Mesothelial cell of epicardium (in vitro differentiated cells): ENCODE measurements at regions not wholly inside any gene's neighbourhood (a gene's known extent, or its start where the extent isn't known, plus 50 kb on each side); places are given as distances from the start of the nearest gene placed in this dataset.

Experiments
- DNase-seq, 2 experiments: peaks; one replicate each; pipeline ENCODE4 v3.0.0; 2021; ENCODE audit warnings: low spot score in 2 of 2; ENCODE audit not compliant: unreplicated experiment in 2 of 2
- H3K27ac Mint-ChIP-seq: 2 replicates; pipeline ENCODE4 v1.8.0; 2021; ENCODE audit warnings: mixed read lengths
- H3K27me3 Mint-ChIP-seq: 2 replicates; pipeline ENCODE4 v1.8.0; 2021; ENCODE audit warnings: low read depth, mixed read lengths
- H3K36me3 Mint-ChIP-seq: 2 replicates; pipeline ENCODE4 v1.8.0; 2021; ENCODE audit warnings: mixed read lengths
- H3K4me1 Mint-ChIP-seq: 2 replicates; pipeline ENCODE4 v1.8.0; 2021; ENCODE audit warnings: mixed read lengths
- H3K4me3 Mint-ChIP-seq: 2 replicates; pipeline ENCODE4 v1.8.0; 2021; ENCODE audit warnings: mild to moderate bottlenecking, moderate library complexity, mixed read lengths
- H3K9me3 Mint-ChIP-seq: 2 replicates; pipeline ENCODE4 v1.8.0; 2021; ENCODE audit warnings: mixed read lengths
- TF ChIP-seq, protein P1 (sequence below): fragments of 200-600 bp; sonication (generic); IDR thresholded peaks from one replicate; pipeline ENCODE4 v1.5.0; 2021; ENCODE audit warnings: antibody characterized with exemption; ENCODE audit not compliant: unreplicated experiment

DNA sequence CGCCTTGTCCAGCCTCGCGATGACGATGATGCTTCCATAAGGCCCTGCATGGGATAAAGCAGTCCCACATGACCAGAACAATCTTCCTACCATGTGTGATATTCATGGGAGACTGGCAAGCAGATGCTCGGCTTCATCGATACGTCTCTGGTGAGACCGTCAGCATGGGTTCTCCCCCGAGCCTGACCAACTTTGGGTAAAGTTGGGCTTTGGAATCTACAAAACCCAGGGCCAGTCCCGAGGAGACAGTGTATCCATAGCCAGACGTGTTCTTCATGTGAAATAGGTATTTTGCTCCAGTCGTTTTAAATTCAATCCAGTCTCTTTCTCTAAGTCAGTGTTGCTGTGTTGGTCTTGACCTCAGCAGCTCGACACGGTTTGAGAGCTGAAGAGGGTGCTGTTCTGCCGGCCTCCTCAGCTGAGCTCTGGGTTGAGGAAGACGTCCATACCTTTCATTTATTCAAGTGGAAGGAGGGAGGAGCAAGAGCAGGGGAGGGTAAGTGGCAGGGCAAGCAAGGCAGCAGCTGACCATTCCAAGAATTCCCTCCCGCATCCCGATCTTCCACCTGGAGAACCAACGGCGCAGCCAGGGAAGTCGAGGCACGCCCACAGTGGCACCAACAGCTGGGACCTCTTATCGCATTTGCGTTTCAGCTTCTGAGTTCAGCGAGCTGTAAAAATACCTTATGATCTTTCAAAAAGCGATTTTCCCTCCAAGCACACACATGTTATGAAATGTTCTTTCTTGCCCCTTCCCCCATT is 64.0 kb upstream of the THBS2 start:
- Mint-ChIP-seq H3K36me3 (no peaks in the 10 kb centered on the region), H3K4me3 (no peak overlapping the region), H3K27me3 (no peaks in the 10 kb centered on the region), H3K9me3 (no peaks in the 10 kb centered on the region), H3K4me1 (peaks cover 2% of the 10 kb centered on the region), H3K27ac (no peak overlapping the region)
- TF ChIP-seq, protein P1, sequence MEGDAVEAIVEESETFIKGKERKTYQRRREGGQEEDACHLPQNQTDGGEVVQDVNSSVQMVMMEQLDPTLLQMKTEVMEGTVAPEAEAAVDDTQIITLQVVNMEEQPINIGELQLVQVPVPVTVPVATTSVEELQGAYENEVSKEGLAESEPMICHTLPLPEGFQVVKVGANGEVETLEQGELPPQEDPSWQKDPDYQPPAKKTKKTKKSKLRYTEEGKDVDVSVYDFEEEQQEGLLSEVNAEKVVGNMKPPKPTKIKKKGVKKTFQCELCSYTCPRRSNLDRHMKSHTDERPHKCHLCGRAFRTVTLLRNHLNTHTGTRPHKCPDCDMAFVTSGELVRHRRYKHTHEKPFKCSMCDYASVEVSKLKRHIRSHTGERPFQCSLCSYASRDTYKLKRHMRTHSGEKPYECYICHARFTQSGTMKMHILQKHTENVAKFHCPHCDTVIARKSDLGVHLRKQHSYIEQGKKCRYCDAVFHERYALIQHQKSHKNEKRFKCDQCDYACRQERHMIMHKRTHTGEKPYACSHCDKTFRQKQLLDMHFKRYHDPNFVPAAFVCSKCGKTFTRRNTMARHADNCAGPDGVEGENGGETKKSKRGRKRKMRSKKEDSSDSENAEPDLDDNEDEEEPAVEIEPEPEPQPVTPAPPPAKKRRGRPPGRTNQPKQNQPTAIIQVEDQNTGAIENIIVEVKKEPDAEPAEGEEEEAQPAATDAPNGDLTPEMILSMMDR, result no peak
- no peak for DNase-seq

DNA sequence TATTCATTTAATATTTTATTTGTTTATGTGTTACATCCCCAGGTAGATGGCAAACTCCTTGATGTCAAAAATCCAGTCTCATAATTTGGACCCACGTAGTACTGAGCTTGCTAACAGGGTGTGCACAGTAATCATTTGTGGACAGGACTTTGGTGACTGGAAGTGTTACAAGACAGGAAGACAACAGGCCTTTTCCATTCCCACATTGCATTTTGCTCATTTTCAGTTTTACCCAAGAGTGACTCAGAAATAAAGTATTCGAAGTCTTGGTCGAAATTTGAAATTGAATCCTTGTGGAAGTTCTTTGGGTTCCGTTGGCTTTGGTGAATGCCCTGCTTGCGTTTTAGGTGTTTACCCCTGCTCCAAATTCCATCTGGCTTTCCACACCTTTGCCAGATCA is 63.0 kb upstream of the THBS2 start:
- peaks cover 2% of the 10 kb centered on the region for H3K4me1 Mint-ChIP-seq
- H3K27ac Mint-ChIP-seq, result no peak overlapping the region
- TF ChIP-seq, protein P1, result no peak
- no peaks in the 10 kb centered on the region for H3K9me3 Mint-ChIP-seq
- no peak overlapping the region for H3K4me3 Mint-ChIP-seq
- H3K36me3 Mint-ChIP-seq, result no peaks in the 10 kb centered on the region
- no peak for DNase-seq
- no peaks in the 10 kb centered on the region for H3K27me3 Mint-ChIP-seq

DNA sequence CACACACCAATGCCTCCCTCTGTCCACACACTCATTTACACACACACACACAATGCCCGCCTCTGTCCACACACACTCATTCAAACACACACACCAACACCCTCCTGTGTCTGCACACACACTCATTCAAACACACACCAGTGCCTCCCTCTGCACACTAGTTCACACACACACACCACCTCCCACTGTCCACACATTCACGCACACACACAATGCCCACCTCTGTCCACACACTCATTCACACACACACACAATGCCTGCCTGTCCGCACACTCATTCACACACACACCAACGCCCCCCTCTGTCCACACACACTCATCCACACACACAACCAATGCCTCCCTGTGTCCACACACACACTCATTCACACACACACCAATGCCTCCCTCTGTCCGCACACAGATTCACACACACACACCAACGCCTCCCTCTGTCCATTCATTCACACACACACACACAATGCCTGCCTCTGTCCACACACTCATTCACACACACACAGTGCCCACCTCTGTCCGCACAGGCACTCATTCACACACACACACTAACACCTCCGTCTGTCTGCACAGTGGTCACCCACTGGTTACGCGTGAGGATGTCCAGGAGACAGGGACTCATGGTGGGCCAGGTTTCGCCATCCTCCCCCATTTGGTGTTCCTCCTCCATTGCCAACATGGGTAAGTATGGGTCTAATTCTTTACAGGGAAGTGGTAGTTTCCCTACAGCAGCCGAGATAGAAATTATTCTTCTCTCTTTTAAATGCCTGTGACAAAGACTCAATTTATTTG is 62.4 kb upstream of the THBS2 start:
- no peaks in the 10 kb centered on the region for H3K9me3 Mint-ChIP-seq
- H3K36me3 Mint-ChIP-seq, result no peaks in the 10 kb centered on the region

DNA sequence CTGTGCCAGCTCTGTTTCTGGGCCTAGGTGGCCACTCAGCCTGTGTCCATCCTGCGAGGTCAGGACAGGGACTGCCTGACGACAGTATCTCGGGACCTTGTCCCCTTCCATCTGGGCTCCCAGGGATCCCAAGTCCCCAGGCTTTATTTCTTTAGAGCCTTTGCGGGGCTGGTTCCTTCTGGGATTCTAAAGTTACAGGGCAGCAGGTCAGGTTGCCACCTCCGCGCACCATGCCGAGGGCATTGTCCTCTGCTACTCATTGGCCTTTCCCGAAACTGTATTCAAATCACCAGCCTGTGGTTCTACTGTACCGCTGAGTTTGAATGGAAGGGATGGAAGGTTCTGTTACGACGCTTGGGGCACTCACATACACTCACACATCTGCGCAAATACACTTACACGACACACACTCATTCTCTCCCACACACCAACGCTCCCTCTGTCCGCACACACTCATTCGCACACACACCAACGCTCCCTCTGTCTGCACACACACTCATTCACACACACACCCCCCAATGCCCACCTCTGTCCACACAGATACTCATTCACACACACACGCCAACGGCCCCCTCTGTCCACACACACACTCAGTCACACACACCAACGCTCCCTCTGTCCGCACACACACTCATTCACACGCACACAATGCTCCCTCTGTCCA is 59.8 kb upstream of the THBS2 start:
- Mint-ChIP-seq H3K4me3 (no peak overlapping the region), H3K27ac (no peak overlapping the region), H3K36me3 (no peaks in the 10 kb centered on the region), H3K9me3 (peaks cover 2% of the 10 kb centered on the region), H3K4me1 (no peaks in the 10 kb centered on the region), H3K27me3 (no peaks in the 10 kb centered on the region)
- TF ChIP-seq, protein P1, result no peak
- no peak for DNase-seq

More for the DNA sequence above, 62.4 kb upstream of the THBS2 start:
- no peaks in the 10 kb centered on the region for H3K27me3 Mint-ChIP-seq
- TF ChIP-seq, protein P1, result no peak
- no peak for DNase-seq
- H3K4me3 Mint-ChIP-seq, result no peak overlapping the region
- H3K27ac Mint-ChIP-seq, result no peak overlapping the region
- no peaks in the 10 kb centered on the region for H3K4me1 Mint-ChIP-seq

DNA sequence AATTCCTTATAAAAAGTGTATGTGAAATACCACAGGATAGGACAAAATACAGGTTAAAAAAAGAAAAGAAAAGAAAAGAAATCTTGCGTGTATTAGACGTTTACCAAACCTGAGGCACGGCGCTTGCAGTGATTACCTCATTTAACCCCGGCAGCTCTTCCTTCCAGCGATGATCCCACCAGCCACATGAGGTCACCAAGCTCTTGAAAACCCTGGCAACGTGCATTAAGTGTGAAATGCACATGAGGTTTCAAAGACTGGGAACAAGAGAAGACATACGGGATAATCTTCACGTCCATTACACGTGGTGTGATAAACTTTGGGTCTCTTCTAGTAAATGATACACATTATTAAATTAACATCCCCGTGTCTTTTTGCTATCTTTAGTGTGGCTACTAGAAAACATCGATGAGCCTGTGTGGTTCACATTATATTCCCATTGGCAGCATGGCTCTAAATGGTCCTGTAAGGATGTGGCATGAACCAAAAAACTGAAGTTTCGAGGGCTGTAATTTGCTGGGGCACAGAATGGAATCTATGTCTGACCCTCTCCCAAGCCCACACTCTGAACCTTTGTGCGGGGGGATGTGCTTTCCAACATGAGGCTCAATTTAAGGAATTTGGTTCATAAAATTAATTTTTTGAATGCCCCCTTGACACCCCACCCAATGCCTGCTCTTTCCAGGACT is 59.2 kb upstream of the THBS2 start:
- Mint-ChIP-seq H3K9me3 (peaks cover 8% of the 10 kb centered on the region), H3K27ac (no peak overlapping the region), H3K4me3 (no peak overlapping the region), H3K4me1 (no peaks in the 10 kb centered on the region), H3K36me3 (no peaks in the 10 kb centered on the region), H3K27me3 (no peaks in the 10 kb centered on the region)
- DNase-seq, result no peak
- TF ChIP-seq, protein P1, result no peak
